HFF-Myc (cell line): ENCODE measurements at regions not wholly inside any gene's neighbourhood (a gene's known extent, or its start where the extent isn't known, plus 50 kb on each side); places are given as distances from the start of the nearest gene placed in this dataset.

Experiments used
- DNase-seq: peaks from one replicate; pipeline ENCODE4 v3.0.0-alpha.2; 2011; ENCODE audit warnings: low read depth; ENCODE audit errors: extremely low read depth
- H3K4me3 ChIP-seq: replicated peaks from 2 replicates; pipeline ENCODE4 v1.5.1; 2011; ENCODE audit warnings: low read depth, mild to moderate bottlenecking, control low read depth, low read length
- CTCF ChIP-seq: IDR thresholded peaks from 2 replicates; pipeline ENCODE4 v1.5.1; 2012; ENCODE audit warnings: mild to moderate bottlenecking, low read depth, low read length, control low read depth; ENCODE audit errors: missing control alignments

- TF ChIP-seq CTCF: no peak
- no peak overlapping the region for H3K4me3 ChIP-seq
- no peak for DNase-seq
These were observed 1531.9 kb upstream of the CDH8 start for GRCh38 chr16:63568164-63568563.

DNA sequence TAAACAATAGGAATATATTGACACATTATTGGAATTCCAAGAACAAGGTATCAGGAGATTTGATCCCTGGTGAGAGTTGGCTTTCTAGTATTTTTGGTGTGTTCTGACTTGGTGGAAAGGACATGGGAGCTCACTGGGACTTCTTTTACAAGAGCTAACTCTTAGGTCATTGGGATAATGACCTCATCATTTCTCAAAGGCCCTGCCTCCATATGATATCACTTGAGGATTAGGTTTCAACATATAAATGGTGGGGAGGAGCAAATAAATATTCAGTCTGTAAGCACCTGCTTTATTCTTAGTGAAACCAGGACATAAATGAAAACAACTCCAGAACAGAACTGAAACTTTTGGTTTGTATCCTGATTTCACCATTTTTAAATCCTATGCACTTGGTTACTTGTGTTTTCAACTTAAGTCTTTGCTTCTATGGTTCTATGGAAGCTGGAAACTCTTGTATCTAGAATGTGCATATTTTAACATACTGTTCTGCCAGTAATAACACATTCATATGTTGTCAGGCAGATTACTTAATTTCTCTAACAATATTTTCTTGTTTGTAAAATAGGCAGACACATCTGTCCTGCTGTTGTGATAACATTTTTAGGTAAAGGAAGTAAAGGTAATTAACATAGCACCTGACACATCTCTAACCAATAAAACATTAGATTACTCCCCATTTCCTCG is 1527.7 kb upstream of the CDH8 start:
- TF ChIP-seq CTCF: no peak
- DNase-seq: no peak
- no peak overlapping the region for H3K4me3 ChIP-seq

DNA sequence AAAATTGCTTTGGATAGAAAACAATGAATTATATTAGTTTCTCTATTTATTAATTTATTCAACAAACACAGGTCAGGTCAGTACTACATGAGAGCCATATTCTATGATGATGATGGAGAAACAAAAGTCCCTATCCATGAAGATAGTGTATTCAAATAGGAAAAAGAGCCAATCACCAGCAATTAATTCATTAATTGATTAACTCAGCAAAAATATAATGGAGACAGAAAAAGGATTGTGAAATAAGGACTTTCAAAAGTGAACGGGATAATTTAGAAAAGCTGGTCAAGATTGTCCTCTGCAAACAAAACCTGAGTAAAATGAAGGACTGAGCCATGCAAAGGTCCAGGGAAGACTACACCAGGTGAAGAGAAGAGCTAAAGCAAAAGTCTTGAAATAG is 1517.7 kb upstream of the CDH8 start:
- DNase-seq: no peak
- no peak for TF ChIP-seq CTCF

GRCh38 chr16:63539276-63539675 is 1503.0 kb upstream of the CDH8 start:
- DNase-seq: no peak
- no peak overlapping the region for H3K4me3 ChIP-seq
- TF ChIP-seq CTCF: no peak

More for the DNA sequence above, 1517.7 kb upstream of the CDH8 start:
- no peak overlapping the region for H3K4me3 ChIP-seq

DNA sequence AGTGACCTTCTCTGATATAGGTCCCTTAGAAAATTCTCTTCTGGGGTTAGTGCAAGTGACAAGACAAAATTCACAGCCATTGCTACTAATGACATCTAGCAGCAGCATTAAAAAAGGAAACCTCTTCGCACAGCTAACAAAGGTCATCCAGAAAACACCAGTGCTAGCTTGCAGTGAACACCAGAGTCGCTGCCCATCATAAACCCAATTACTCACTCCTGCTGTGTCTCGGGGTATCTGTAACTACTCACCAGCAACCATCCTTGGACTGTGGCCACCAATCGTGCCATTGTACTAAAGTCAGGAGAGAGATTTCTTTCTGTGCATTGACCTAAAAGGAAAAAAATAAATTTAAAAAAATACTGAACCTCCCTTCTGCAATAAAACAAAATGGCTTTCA is 1494.7 kb upstream of the CDH8 start:
- H3K4me3 ChIP-seq: no peak overlapping the region
- DNase-seq: no peak
- TF ChIP-seq CTCF: no peak

GRCh38 chr16:63530208-63530607 is 1494.0 kb upstream of the CDH8 start:
- no peak for TF ChIP-seq CTCF
- DNase-seq: no peak

DNA sequence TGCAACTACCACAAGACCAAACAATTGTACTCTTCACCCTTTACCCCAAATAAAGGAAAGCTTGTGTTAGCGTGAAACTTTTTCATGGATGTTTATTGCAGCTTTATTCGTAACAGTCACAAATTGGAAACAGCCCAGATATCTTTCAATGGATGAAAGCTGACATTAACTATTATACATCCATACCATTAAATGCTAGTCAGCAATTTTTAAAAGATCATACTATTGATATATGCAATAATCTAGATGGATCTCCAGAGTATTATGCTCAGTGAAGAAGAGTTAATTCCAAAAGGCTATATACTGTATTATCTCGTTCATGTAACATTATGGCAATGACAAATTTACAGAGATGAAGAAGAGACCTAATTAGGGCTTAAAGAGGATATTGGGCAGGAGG is 1491.2 kb upstream of the CDH8 start:
- H3K4me3 ChIP-seq: no peak overlapping the region
- no peak for TF ChIP-seq CTCF
- DNase-seq: no peak

More at GRCh38 chr16:63530208-63530607, 1494.0 kb upstream of the CDH8 start:
- no peak overlapping the region for H3K4me3 ChIP-seq
